ENCODE measurements at regions not wholly inside any gene's neighbourhood (a gene's known extent, or its start where the extent isn't known, plus 50 kb on each side); places are given as distances from the start of the nearest gene placed in this dataset.

DNA sequence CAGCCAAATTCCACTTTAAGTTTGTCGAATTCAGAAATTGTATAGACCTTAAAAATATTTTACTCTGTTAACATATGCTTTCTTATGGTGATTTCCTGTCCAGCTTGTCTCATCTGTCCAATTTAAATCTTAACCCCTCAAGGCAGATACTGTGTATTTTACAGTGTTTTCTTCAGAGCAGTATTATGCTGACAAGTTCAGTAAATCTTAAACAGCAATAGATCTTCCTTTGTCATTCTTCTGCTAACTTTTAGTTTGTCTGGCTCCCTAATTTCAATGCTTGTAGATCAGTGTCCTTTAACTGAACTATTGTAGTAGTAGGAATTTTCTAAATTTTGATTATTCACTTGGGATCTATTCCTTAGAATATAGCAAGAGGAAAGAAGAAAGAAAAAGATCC is 52.8 kb upstream of the MEIS1 start:
- no peak for DNase-seq

- DNase-seq, result no peak
These were observed 55.5 kb upstream of the MEIS1 start for GRCh38 chr2:66379473-66379872.

DNA sequence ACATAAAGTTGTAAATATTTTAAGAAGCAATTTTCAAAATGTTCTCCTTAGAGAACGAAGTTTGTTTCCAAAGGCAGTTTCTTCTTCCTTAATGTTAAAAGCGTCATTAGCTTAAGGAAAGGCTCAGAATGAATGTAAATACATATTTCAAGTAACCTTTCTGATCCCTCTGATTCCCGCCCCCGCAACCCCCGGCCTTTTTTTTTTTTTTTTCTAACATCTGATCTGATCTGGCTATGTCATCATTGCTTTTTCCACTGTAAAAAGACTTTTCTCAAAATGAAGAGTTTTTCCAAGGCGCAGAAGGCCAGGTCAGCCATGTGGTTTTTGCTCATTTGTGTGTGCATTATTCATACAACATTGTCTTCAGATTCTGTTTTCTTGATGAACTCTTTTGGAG is 57.1 kb upstream of the MEIS1 start:
- no peak for DNase-seq

DNA sequence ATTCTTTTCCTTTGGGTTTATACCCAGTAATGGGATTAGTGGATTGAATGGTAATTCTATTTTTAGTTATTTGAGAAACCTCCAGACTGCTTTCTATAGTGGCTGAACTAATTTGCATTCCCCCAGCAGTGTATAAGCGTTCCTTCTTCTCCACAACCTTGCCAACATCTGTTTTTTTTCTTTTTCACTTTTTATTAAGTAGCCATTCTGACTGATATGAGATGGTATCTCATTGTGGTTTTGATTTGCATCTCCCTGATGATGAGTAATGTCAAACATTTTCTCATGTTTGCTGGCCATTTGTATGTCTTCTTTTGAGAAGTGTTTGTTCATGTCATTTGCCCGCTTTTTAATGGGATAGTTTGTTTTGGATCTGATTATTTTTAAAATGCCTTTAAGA is 64.1 kb upstream of the MEIS1 start:
- DNase-seq, result no peak

DNA sequence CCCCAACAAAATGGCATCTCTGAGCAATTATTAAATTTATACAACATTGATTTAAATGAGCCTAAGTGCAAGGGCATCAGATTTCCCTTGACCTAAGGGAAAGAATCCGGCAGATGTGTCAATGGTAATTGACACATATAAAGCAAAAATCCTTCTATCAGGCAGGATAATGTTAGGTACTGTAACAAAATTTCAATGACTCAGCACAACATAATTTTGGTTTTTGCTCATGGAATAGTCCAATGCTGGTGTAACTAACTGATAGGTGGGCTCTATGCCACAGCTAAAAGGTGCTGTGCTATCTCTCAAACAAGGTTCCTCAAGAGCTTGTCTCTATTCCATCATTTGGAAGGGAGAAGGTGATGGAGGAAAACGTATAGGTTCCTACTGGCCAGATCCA is 68.3 kb upstream of the MEIS1 start:
- DNase-seq, result no peak

DNA sequence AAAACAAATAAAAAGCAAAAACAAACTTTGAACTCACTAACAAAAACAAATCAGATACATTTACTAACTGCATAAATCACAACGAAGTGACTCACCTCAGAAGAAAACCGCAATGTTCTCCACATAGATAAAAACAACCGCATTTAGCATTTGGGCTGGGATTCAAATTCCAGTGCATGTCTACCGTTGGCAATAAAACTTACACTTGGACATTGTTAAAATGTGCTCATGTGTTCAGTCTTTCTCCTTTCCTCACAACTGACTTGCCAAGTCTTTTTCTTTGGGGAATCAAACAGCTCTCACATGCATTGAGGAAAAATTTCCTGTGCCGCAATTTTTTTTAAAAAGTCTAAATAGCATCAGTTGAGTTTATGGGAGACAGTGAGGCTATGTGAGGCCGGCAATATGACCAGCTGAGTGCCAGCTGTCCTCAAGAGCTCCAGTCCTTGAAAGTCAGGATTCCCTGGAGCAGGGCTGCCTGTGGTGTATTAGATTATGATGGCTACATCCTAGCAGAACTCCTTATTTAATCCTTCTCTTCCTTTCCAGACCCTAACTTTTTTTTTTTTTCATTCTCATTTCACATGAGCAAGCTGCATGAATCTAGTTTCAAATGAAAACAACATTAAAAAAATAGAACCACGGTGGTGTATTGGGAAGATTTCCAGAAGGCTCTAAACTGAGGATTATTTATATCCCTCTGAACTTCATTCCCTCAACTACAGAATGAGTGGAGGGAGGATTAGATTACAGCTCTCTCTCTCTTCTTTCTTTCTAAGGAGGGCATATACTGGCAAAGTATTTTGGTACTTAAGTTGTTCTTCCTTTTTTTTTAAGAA is 70.2 kb upstream of the MEIS1 start:
- no peak for DNase-seq

DNA sequence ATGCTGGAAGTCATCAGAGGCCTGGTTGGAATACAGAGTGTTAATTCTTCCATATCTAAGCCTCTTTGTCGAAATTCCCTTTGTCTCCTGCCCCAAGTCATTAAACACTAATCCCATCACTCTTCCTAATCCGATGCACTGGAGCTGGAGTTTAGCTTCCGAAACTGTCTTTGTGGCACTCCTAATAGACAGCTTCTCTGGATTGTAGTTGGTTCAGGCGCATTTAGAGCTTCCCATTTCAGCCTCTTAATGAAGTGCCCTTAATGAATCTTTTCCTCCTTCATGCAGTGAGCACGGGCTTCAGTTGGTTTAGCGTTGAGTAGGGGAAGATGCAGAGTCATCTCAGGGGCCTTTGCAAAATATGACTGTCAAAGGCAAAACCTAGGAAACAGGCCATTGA is 72.2 kb upstream of the MEIS1 start:
- DNase-seq, result no peak

DNA sequence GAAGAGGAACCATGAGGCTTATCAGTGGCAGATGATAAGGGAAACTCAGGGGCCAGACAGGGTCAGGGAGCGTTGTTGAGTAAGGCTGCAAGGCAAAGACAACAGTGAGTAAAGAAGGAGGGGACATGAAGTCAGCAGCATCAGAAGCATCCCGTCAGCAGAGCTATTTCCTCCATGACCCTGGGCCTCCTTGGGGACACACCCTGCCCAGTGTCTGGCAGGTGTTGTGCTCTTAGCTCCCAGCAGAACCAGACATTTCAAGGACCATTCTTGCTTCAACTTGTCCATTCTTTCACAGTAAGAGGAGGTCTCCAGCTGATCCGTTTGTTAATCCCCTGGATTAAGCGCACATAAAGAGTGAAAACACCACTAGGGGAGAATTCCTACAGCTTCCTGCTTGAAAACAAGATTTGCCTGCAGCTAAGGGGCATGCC is 88.7 kb upstream of the MEIS1 start:
- no peak for DNase-seq

- DNase-seq, result no peak
These were observed 90.8 kb upstream of the MEIS1 start for GRCh38 chr2:66344087-66344663.

- DNase-seq, result no peak
These were observed 91.7 kb upstream of the MEIS1 start for GRCh38 chr2:66343259-66343658.

GRCh38 chr2:66340521-66340920 is 94.4 kb upstream of the MEIS1 start:
- no peak for DNase-seq

DNA sequence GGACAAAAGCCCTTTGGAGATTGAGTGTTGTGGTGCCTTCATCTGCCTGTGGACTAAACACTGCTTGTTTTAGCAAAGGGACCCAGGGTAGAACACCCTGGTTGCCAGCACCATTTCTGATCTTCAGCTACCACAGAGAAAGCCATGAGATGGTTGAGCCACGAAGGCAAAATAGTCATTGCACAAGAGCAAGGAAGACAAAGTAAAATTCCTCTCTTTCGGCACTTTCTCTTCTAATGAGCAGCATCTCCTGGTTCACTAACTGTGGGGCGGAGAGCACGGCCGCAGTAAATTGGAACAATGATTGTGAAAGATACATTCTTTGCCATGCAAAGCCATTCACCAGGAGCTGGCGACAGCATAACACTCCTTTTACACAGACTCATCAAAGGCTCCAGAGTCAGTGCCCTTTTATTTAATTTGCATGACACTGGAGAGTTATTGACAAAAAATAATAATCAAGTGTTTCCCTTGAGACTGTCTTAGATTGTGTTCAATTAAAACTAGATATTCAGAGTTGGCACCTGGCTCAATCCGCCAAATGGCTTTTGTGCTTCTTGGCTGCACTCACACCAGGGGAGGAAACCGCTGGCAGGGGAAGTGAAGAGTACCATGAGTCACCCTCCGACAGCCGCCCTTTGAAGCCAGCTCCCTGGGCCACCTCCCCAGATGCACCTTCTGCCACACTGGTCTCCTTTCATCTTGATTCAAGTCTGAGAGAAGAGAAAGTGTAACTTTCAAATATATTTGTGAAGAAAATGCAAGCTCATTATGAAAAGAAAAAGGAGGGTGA is 100.5 kb upstream of the MEIS1 start:
- no peak for DNase-seq

GRCh38 chr2:66331176-66331575 is 103.7 kb upstream of the MEIS1 start:
- DNase-seq, result no peak

DNA sequence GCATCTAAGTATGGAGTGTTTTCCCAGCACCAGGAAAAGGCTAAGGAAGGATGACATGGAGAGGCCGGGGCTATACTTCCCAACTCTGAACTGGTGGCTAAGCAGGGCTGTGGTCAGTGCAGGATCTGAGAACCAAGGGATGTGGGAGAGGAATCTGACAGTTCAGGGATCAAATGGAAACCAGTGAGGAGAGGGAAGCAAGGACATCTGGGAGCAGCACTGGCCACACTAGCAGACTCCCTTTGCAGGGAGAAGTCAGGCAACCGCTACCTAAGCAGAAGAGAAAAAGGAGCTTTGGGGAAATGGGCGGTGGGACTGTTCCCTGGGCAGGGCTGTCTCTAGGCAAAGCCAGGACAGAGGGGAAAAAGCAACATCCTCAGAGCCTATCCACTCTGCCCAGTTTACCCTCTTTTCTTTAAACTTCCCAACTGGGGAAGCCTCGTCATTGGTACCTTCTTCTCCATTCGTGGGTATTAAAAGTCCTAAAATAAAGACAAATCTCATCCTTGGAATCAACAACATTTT is 105.8 kb upstream of the MEIS1 start:
- DNase-seq, result no peak

- DNase-seq, result no peak
These were observed 107.7 kb upstream of the MEIS1 start for GRCh38 chr2:66327066-66327740.

DNA sequence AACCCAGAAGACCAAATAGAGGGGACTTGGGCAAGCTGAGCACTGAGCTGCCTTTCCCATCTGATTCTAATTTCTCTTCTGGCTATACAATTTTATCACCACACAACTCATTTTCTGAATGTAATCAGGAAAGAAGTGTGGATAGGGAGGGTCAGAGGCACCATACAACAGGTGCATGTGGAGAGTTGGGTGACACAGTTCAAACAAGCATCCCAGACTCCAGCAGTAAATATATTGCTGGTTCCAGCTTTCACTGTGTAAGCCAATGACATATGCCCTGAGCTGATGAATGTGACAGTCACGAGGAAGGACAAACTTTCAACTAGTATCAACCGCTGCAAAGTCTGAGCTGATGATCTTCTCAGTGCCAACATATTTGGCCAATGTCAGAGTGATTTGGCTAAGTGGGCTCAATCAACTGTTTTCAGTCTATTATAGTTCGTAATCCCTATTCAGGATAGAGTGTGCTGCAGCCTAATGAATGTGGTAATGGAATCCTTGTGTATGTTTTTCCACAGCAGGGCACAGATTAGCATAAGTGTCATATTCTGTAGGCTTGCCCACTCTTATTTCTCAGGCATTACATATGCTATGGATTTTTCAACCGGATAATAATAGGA is 109.9 kb upstream of the MEIS1 start:
- DNase-seq, result no peak

DNA sequence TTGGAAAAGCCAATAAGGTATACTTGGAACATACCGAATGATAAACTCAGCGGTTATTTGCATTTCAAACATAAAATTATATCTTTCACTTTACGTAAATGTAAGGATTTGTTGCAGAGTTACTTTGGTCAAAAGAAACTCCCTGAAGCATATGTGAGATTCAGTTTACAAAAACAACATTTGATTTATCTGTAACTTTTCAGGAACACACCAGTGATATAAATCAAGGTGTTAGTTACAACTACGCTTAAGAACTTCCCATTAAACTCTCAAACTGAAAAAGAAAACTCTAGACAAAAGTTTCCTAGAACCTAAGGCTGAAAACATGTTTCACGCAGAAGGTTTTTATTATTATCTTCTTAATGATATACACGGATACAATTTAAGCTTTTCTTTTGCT is 110.6 kb upstream of the MEIS1 start:
- DNase-seq, result no peak

GRCh38 chr2:66323406-66323805 is 111.5 kb upstream of the MEIS1 start:
- DNase-seq, result no peak

GRCh38 chr2:66322506-66323260 is 112.2 kb upstream of the MEIS1 start:
- no peak for DNase-seq

DNA sequence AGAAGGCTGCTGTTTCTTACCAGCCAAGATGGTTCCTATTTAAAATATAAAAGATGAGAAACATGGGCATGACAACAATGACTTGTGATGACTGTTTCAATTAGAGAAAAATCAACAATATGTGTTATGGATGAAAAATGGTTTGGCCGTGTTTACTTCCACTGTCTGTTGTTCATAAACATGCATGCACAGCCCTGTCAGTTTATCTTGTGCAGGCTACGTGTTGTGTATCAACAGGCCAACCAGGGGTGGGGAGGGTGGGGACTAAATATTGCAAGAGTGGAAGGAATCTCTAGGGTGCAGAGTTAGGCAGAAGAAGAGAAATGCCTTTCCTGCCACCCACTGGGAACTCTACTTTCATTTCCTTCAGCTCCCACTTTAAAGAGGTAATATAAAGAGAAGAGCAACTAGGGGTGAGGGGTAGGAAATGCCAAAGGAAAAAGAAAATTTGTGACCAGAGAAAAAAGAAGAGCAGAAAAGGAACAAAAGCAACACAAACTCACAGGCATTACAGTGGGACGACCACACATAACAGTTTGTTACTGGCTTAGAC is 116.8 kb upstream of the MEIS1 start:
- no peak for DNase-seq

DNA sequence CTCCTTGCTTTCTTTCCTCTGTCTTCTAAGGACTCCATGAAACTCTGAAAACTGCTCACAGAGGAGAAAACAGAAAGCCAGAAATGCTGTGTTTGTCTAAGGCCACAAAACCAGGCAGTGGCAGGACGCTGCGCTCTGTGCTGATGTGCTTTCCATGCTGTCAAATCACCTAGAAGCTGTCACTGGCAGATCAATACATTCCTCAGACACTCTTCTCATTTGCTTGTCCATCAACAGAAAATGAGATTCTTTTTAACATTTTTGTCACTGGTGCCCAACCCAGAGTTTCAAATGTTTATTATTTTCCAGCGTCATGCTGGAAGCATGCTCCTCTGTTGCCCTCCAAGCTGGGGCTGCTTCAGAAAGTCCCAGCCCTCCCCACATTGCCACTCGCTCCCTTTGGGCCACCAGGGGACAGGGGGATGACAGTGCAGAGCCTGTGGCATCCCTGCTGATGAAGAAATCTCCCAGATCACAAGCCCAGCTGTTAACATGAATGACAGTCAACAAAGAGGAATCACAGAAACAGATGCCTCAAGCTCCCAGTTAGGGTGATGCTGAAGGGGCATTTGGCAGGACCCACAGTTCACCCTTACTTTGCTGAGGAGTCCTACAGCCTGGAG is 117.5 kb upstream of the MEIS1 start:
- no peak for DNase-seq
